OCI-LY3 (cell line): ENCODE measurements at regions not wholly inside any gene's neighbourhood (a gene's known extent, or its start where the extent isn't known, plus 50 kb on each side); places are given as distances from the start of the nearest gene placed in this dataset.

Experiments
- CTCF ChIP-seq: fragments of 200-600, 300-600 bp; sonication (generic); IDR thresholded peaks from 2 replicates; pipeline ENCODE4 v1.5.1; 2014; ENCODE audit warnings: antibody characterized with exemption, low read length, low read depth
- EZH2phosphoT487 ChIP-seq: fragments of 200-600 bp; shearing (Covaris generic); IDR thresholded peaks from 2 replicates; pipeline ENCODE4 v1.6.1; 2018; ENCODE audit warnings: antibody characterized with exemption, mixed run types, low read depth

GRCh38 chr18:34299828-34300227 lies 75.1 kb upstream of the NOL4 start:
- TF ChIP-seq EZH2phosphoT487 = no peak
- TF ChIP-seq CTCF = no peak
